Brain pericyte (primary cell): ENCODE measurements at regions not wholly inside any gene's neighbourhood (a gene's known extent, or its start where the extent isn't known, plus 50 kb on each side); places are given as distances from the start of the nearest gene placed in this dataset.

Experiments
- DNase-seq: peaks from one replicate; pipeline ENCODE4 v3.0.0-alpha.2; 2012; ENCODE audit warnings: low read depth, low spot score

- no peak for DNase-seq
Observed at GRCh38 chr18:40821596-40822243, 1133.3 kb upstream of the PIK3C3 start.

DNA sequence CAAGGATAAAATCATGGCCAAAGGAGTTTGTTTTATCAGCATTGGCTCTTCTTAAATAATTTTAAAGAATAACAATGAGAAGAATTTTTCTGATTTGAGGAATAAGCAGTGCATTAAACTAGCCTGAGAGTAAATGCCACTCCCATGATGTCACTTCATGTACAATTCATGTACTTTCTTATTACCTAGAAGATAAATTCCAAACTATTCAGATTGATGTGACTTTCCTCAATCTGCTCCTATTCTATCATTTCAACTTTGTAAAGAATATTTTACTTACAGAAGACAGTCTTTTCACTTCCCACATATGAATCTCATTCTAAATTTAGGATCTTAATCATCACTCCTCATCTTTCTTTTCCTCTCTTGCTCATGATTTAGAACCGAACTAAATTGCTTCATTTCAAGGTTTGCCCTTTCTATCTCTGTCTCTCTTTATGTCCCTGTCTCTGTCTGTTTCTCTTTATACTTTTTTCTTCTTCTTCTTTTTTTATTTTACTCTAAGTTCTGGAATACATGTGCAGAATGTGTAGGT is 1142.0 kb upstream of the PIK3C3 start:
- DNase-seq: no peak

GRCh38 chr18:40810372-40810771 is 1144.7 kb upstream of the PIK3C3 start:
- DNase-seq: no peak

DNA sequence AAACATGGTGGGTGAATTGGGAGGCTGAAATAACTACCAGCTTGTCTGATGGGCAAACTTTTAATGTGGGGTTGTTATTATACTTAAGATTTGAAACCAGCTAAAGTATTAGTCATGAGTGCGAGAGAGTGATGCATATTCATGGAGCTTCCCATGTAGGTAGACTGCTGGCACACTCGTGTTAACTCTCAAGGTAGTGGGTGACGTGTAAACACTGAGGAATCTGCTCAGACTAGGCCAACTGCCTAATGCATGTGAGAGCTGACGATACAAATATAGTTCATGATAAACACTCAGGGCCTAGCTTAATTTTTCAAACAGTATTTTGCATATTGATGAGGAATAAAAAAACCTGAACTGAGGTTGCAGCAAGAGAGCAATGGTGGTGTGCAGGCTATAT is 1165.7 kb upstream of the PIK3C3 start:
- no peak for DNase-seq

GRCh38 chr18:40782453-40783130 is 1172.4 kb upstream of the PIK3C3 start:
- DNase-seq: no peak

- no peak for DNase-seq
Observed at GRCh38 chr18:40769786-40770185, 1185.2 kb upstream of the PIK3C3 start.

GRCh38 chr18:40760251-40760650 is 1194.8 kb upstream of the PIK3C3 start:
- DNase-seq: no peak

GRCh38 chr18:40754477-40754876 is 1200.6 kb upstream of the PIK3C3 start:
- DNase-seq: no peak

DNA sequence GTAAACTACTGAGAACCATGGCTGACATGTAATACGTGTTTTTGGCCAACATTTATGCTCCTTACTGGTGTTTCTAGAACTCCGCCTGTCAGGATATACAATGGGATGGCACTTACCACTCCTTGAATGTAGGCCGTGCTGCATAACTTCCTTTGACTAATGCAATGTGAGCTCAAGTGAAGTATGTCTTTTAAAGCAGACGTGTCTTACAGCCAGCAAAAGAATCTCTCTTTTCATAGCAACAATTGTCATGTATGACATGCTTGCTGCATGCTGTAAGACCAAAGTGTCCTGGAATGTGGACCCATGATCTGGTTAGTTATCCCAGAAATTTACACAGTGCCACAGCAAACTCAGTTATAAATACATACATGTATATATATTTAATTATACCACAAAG is 1202.7 kb upstream of the PIK3C3 start:
- DNase-seq: no peak

DNA sequence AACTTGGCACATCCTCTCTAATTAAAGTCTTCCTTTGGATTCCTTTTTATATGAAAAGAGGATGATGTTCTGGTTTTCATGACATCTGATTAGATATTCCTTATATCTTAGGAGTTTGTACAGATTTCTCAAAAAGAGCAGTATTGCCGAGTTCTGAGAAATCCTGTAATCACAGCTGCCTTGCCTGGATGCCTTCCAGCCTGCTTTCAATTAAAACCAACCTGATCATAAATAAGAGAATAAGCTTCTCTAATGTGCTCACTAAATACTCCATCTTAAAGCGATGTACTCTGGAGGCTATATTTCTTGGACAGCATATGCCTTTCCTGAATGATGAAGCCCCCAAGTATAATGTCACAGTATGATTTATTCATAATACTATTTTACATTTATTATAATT is 1203.8 kb upstream of the PIK3C3 start:
- DNase-seq: no peak

- DNase-seq: no peak
Observed at GRCh38 chr18:40739029-40739428, 1216.0 kb upstream of the PIK3C3 start.

- no peak for DNase-seq
Observed at GRCh38 chr18:40738321-40738880, 1216.6 kb upstream of the PIK3C3 start.

- DNase-seq: no peak
Observed at GRCh38 chr18:40708726-40709125, 1246.3 kb upstream of the PIK3C3 start.

DNA sequence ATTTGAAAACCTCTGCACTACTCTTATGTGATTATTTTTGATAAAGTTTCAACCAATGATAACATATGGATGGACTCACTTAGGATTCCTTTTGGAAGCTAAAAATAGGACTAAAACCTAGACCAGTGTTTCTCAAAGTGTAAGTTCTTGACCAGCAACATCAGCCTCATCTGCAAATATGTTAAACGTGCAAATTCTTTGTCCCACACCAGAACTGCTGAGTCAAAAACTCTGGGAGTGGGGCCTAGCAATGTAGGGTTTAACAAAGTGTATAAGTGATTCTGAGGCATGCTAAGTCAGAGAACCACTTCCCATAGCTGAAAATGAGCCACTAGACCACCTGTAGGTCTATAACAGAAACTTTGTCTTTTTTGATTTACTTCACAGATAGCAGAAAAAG is 1247.2 kb upstream of the PIK3C3 start:
- DNase-seq: no peak

DNA sequence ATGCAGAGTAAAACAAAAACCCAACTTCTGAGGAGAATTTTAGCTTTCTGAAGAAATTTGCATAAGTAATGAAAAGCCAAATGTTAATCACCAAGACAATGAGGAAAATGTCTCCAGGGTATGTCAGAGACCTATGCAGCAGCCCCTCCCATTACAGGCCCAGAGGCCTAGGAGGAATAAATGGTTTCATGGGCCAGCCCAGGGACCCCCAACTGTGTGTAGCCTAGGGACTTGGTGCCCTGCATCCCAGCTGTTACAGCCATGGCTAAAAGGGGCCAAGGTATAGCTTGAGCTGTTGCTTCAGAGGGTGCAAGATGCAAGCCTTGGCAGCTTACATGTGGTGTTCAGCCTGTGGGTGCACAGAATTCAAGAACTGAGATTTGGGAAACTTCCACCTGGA is 1256.9 kb upstream of the PIK3C3 start:
- no peak for DNase-seq

GRCh38 chr18:40695526-40695925 is 1259.5 kb upstream of the PIK3C3 start:
- DNase-seq: no peak

- DNase-seq: no peak
Observed at GRCh38 chr18:40692871-40693270, 1262.2 kb upstream of the PIK3C3 start.

GRCh38 chr18:40690062-40690461 is 1265.0 kb upstream of the PIK3C3 start:
- no peak for DNase-seq

DNA sequence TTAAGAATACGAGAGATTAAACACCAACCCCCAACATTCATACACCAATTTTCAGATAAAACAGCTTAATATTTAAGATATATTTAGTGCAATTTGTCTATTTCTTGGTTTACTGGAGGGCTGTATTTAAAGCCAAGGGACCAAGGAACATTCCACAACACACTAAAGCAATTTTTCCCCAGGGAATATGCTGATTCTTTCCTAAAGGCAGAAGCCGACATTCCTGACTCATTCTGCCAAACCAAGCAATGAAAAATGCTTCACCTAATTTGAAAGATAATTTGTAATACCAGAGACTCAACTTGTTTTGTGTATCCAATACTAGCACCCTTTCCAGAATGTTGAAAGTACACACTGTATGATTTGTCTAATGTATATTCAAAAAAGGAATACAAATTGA is 1267.6 kb upstream of the PIK3C3 start:
- no peak for DNase-seq

DNA sequence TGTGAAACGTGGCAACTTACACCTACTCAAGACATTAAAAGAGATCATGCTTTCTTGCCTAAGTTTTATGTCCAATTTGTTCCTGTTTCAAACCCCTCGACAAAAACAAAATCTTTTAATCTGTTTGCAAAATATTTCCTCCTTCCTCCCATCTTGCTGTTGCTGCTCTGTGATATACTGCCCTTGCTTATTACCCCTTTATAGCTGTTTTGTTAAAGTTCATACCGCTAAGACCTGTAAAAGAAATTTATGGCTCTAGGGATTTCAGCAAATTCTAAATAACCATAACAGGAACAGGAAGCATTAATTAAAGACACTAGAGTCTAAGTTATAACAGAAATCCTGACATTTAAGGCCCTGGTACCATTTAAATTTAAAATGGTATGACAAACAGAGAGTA is 1268.2 kb upstream of the PIK3C3 start:
- no peak for DNase-seq

DNA sequence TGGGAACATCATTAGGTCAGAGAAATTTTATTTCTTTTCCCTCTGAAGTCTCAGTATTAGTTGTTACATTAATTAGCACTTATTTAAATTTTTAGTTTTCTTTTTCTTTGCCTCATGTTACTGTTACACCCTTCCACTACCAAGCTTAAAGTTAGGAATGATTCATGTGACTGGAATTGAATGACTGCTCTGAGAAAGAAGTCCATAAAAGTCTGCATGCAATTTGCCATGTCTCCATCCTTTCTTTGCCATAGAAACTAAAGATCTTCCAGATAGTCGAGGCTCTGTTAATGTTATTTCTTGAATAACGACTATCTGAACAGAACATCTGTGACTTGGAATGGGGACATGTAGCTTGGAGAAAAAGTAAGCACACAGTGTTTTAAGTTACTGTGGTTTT is 1269.8 kb upstream of the PIK3C3 start:
- DNase-seq: no peak

DNA sequence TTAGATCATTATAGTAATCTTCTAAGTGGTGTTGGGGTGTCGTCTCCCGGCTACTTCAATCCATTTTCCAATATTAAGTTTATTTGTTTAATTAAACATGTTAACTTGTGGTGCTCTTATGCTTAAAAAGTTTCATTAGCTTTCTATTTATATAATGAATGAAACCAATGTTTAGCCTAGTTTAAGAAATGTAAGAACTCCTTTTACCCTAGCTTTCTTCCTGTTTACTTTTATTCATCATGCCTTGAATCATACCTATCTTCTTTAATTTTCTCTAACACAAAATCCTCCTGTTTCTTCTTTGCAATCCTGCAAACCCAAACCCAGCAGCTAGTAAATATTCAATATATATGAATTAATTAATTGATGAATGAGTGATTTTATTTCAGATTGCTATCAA is 1276.7 kb upstream of the PIK3C3 start:
- DNase-seq: no peak

- no peak for DNase-seq
Observed at GRCh38 chr18:40676668-40677067, 1278.4 kb upstream of the PIK3C3 start.
